LoVo (cell line): ENCODE measurements at regions not wholly inside any gene's neighbourhood (a gene's known extent, or its start where the extent isn't known, plus 50 kb on each side); places are given as distances from the start of the nearest gene placed in this dataset.
A peak's percentile ranks its signal among the peaks of the same experiment; 100 is the strongest.

Source experiments
- DNase-seq: peaks from one replicate; pipeline ENCODE4 v3.0.0-alpha.2; 2016; ENCODE audit warnings: low spot score

- no peak for DNase-seq
Observed at GRCh38 chr12:65517656-65518210, 239.2 kb downstream of the MSRB3 start.

GRCh38 chr12:65518771-65519170 lies 240.3 kb downstream of the MSRB3 start:
- DNase-seq, result no peak

GRCh38 chr12:65520658-65521057 lies 242.2 kb downstream of the MSRB3 start:
- no peak for DNase-seq

- DNase-seq, result no peak
Observed at GRCh38 chr12:65522956-65523860, 244.7 kb downstream of the MSRB3 start.

- DNase-seq, result no peak
Observed at GRCh38 chr12:65524666-65525065, 246.2 kb downstream of the MSRB3 start.

- no peak for DNase-seq
Observed at GRCh38 chr12:65525491-65526141, 247.1 kb downstream of the MSRB3 start.

- no peak for DNase-seq
Observed at GRCh38 chr12:65526311-65526710, 247.8 kb downstream of the MSRB3 start.

GRCh38 chr12:65528127-65528526 lies 249.6 kb downstream of the MSRB3 start:
- DNase-seq, result no peak

GRCh38 chr12:65529106-65529505 lies 250.6 kb downstream of the MSRB3 start:
- no peak for DNase-seq

GRCh38 chr12:65529771-65530435 lies 251.4 kb downstream of the MSRB3 start:
- DNase-seq, result no peak

GRCh38 chr12:65532162-65532561 lies 253.7 kb downstream of the MSRB3 start:
- no peak for DNase-seq

- DNase-seq, result peak; percentile 74
Observed at GRCh38 chr12:65532764-65533163, 254.3 kb downstream of the MSRB3 start.

GRCh38 chr12:65533177-65533883 lies 254.8 kb downstream of the MSRB3 start:
- peak; percentile 48 for DNase-seq

- DNase-seq, result no peak
Observed at GRCh38 chr12:65534238-65534841, 255.9 kb downstream of the MSRB3 start.

GRCh38 chr12:65535946-65536345 lies 257.5 kb downstream of the MSRB3 start:
- no peak for DNase-seq

GRCh38 chr12:65536351-65536750 lies 257.9 kb downstream of the MSRB3 start:
- no peak for DNase-seq

- DNase-seq, result peak; percentile 93
Observed at GRCh38 chr12:65536876-65537681, 258.6 kb downstream of the MSRB3 start.

- DNase-seq, result no peak
Observed at GRCh38 chr12:65537978-65538377, 259.5 kb downstream of the MSRB3 start.

GRCh38 chr12:65539023-65539422 lies 260.5 kb downstream of the MSRB3 start:
- DNase-seq, result no peak

- DNase-seq, result no peak
Observed at GRCh38 chr12:65540140-65540539, 261.7 kb downstream of the MSRB3 start.

- DNase-seq, result no peak
Observed at GRCh38 chr12:65546528-65546927, 268.0 kb downstream of the MSRB3 start.
